GM12873 (cell line): ENCODE measurements at regions not wholly inside any gene's neighbourhood (a gene's known extent, or its start where the extent isn't known, plus 50 kb on each side); places are given as distances from the start of the nearest gene placed in this dataset.

Experiments used
- CTCF ChIP-seq: IDR thresholded peaks from 2 replicates; pipeline ENCODE4 v1.5.1; 2012; ENCODE audit warnings: low read depth, mild to moderate bottlenecking, moderate library complexity, low read length, control low read depth; ENCODE audit not compliant: insufficient read depth; ENCODE audit errors: missing control alignments

DNA sequence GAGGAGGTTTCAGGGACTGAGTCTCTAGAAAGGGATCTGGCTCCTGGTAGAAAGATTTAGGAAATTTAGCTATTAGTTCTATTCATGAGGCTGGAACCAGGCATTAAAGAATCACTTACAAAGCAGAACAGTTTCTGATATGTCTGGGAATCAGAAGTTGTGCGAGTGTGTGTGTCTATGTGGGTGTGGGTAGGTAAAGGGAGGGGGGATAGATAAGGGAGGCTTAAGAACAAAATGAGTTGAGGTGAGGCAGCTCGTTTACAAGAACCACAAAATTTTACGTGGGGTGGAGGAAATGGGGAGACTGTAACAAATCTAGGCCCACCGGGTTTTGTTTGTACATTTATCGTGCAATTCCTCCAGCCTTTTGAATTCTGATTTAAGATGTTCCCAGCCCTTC lies 90.7 kb downstream of the SAMD9 start:
- no peak for TF ChIP-seq CTCF

- no peak for TF ChIP-seq CTCF
Observed at GRCh38 chr7:93026425-93026824, 91.4 kb downstream of the SAMD9 start.

DNA sequence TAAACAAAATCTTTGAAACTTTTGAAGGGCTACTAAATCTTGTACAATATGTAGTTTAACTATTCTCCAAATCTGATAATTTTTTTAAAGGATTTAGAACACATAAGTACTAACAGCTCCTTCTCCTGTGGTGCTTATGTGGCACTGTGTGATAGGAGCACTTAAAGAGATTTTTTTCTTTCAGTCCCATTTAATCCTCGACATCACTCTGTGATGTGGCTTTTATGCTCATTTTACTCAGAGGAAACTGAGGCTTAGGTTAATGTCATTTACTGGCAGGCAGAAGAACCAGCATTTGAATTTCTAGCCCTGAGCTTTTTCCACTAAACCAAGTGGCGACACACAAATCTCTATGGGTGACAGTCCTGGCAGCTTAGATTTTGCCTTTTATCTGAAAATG lies 92.4 kb downstream of the SAMD9 start:
- no peak for TF ChIP-seq CTCF

DNA sequence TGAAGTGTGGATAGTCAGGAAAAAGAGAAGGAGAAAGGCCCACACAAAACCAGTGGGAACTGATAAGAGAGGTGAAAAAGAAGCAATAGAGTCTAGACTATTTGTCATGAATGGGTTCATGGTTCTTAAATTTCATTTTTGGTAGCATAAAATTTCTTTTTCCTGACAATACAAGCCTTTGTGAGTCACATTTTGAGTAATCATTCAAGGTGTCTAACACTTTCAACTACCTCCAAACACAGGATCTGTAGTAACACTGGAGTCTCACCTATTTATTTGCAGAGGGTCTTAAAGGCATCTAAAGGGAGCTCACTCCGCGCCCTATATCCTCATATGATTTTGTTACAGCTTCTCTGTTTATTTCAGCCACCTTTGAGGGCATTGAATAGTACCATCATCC lies 96.0 kb downstream of the SAMD9 start:
- no peak for TF ChIP-seq CTCF

- no peak for TF ChIP-seq CTCF
Observed at GRCh38 chr7:93018716-93019115, 99.1 kb downstream of the SAMD9 start.

GRCh38 chr7:93016681-93017381 lies 100.9 kb downstream of the SAMD9 start:
- no peak for TF ChIP-seq CTCF

DNA sequence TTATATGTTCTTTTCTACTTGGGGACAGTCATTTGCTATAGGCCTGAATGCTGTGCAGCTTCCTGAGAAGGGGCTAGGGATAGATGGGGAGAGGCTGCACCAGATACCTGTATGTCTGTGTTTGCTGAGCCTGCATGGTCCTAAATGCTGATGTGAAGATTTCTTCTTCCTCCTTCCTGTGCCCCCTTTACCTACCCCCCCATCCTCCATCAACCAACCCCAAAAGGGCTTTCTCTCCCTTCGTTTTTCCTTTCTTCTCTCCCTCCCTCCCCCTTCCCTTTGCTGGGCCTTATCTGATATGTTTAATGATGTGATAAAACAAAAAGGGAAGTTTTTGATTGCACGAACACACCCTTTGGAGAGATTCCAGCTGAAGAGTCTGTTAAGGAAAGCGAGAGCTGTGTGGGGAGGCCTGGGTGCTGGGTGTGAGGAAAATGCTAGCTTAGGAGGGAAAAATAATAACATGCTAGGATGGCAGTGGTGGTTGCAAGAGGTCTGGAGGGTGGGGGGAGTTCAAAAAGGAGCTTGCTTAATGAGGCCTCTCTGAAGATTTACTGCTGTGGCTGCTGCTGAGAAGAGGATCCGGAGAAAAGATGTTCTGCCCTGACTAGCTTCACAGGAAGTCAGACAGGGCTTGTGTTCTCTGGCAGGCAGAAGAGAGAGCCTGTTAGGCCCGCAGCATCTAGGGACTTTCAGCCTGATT lies 101.8 kb downstream of the SAMD9 start:
- no peak for TF ChIP-seq CTCF
